ENCODE measurements at regions not wholly inside any gene's neighbourhood (a gene's known extent, or its start where the extent isn't known, plus 50 kb on each side); places are given as distances from the start of the nearest gene placed in this dataset.

DNA sequence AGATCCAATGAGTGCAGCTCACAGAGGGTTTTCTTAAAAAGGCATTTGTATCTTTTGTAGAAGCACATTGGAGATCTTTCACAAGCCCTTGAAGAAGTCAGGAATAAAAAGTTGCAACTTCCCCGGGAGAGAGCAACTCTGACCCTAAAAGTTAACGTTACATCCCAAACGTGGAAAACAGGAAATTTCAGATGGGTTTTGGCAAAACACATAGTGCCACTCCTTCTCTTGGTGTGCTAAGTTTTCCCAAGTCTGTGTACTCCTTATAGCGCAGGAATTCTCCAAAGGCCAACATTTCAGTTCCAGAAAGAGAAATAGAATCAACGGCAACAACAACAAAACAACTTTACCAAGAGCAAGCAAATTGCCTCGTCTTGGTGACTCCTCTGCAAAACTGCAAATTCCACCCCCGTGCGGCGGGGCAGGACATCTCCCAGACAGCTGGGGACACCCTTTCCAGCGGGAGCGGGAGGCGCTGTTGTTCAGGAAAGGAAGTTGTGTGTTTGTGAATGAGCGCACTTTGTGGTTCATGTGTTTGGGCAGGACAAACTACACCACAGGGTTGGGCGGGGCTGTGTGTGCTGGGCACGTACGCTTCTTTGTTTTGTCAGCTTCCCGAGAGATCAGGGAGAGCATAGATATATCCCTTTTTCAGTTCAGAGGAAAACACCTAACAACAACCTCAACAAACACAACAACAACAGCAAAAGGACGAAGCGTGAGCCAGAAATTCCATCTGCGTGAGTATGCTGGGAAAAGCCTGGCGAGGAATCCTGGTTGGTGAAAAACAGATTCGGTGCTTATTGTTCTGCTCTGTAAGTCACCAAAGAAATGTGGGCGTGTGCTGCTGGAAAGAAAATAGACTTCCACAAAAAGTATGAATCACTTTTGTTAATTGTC lies 294.7 kb upstream of the PITRM1 start:
- TF ChIP-seq, protein P1, sequence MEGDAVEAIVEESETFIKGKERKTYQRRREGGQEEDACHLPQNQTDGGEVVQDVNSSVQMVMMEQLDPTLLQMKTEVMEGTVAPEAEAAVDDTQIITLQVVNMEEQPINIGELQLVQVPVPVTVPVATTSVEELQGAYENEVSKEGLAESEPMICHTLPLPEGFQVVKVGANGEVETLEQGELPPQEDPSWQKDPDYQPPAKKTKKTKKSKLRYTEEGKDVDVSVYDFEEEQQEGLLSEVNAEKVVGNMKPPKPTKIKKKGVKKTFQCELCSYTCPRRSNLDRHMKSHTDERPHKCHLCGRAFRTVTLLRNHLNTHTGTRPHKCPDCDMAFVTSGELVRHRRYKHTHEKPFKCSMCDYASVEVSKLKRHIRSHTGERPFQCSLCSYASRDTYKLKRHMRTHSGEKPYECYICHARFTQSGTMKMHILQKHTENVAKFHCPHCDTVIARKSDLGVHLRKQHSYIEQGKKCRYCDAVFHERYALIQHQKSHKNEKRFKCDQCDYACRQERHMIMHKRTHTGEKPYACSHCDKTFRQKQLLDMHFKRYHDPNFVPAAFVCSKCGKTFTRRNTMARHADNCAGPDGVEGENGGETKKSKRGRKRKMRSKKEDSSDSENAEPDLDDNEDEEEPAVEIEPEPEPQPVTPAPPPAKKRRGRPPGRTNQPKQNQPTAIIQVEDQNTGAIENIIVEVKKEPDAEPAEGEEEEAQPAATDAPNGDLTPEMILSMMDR (IDR thresholded peaks at IDR 0.05 in 4 of 5, conservative IDR thresholded peaks at IDR 0.05 in 1 of 5): peak; percentile 26 to 78 (median 68)
- TF ChIP-seq POLR2A (IDR thresholded peaks at IDR 0.05): peak; percentile 53 to 62

Data from gastrocnemius medialis (tissue), 4 donors.